SKM-1 (cell line): ENCODE measurements at regions not wholly inside any gene's neighbourhood (a gene's known extent, or its start where the extent isn't known, plus 50 kb on each side); places are given as distances from the start of the nearest gene placed in this dataset.

Source experiments
- DNase-seq: peaks from one replicate; lab custom pipeline; 2025; ENCODE audit not compliant: unreplicated experiment; lab: John Stamatoyannopoulos, UW

DNA sequence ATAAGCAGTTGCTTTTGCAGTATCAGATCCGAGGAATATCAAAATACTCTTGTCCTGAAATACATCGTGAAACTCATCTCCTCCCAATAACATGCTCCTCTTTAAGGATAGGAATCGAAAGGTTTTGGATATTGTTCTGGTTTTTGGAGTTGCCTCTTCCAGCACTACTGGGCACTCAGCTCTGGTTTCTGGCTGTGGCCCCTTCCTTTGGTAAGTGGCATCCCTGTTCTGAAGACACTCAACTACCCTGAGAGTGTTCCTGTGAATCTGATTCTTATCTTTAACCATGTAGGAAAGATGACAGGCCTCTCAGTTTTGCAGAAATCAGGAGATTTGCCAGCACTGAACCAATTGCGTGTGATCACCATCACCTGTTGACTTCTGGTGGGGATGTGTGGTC is 327.5 kb upstream of the TBL1XR1 start:
- no peak for DNase-seq

DNA sequence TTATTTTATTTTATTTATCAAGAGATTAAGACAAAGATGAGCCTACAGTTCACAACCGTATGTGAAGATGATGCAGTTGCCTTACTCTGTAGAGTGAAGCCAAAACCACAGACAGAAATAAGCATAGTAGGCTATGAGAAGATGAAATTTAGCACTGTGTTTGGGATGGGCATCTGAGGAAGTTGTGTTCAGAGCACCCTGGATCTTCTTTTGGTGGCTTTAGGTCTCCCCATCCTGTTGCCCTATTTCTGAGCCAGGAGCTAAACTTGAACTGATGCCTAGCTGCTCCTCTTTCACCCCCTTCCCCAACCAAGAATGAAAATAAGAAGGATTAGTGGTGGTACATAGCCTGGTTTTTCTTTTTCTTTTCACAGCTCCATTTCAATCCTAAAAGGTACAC is 328.1 kb upstream of the TBL1XR1 start:
- no peak for DNase-seq

GRCh38 chr3:177525987-177526712 is 328.9 kb upstream of the TBL1XR1 start:
- peak; percentile 38 for DNase-seq

DNA sequence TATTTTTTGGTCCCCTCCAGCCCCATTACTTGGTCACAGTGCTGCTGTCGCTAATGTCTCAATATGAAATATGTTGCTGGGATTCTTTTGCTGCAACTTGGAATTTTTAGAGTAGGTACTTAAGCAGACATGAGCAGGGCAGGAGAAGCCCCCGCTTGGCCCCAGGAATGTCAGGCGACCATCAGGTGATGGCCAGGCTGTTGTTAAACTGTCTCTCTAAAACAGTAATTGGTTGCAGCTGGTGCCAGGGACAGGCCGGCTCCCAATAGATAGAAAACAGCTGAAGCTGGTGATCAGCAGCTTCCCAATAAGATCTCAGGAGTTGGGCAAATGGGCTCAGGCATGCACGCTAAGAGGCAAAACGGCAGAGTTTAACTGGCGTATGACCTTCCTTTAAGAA is 329.9 kb upstream of the TBL1XR1 start:
- DNase-seq: no peak

DNA sequence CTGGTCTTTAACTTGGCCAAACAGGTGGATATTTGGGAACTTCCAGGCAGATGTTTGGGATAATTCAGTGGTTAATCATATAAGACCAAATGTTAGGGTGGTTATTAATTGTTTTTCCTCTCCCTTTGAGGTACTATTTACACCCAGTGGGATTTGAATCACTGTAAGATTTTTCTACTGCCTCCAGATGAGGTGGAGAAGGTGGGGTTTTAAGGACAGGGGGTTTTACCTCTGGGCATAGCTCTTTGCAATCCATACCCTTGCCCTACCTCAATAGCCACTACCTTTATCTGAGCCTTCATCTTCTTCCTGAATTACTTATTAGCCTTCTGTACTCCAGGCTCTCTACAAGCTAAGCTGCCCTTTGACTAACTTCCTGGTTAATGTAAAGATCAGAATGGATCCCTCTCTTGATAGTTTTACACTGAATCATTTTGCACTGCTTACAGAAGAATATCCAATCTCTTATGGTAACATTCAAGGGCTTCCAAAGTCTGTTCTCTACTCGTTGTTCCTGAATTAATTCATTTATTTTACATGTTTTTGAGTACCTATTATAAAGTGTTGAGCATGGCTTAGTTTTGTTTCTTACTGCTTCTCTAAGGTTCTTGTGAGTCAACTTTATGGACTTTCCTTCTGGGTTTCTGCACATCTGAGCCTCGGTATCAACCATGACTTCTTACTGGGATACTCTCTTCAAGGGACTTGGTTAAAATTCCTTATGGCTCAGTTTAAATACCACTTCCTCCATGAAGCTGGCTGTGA is 331.2 kb upstream of the TBL1XR1 start:
- no peak for DNase-seq

- no peak for DNase-seq
These were observed 331.8 kb upstream of the TBL1XR1 start for GRCh38 chr3:177529071-177529550.

DNA sequence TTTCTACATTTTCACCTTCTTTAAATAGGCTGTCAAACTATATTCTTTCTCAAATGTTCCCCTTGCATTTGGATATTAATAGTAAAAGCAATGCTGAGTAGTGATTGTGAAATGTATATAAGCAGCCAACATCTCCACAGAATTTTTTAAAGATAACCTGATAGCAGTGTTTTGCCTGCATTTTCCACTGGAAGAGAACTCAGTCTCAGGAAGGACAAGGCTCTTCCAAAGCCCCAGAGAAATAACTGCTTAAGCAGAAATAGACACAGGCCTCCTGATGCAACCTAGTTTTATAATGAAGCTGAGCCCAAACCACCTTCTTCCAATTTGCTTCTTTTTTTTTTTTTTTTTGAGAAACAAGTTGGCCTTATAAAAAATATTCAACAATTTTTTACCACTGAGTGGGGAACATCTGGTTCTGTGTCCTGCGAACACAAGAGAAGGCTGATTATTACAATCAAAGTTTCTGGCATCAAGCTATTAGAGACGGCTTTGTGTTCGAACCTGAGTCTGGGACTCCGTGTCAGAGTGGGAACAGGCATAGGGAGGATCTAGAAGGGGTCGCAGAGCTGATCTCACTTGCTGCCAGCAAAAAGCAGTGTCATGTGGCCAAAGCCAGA is 332.5 kb upstream of the TBL1XR1 start:
- DNase-seq: no peak

DNA sequence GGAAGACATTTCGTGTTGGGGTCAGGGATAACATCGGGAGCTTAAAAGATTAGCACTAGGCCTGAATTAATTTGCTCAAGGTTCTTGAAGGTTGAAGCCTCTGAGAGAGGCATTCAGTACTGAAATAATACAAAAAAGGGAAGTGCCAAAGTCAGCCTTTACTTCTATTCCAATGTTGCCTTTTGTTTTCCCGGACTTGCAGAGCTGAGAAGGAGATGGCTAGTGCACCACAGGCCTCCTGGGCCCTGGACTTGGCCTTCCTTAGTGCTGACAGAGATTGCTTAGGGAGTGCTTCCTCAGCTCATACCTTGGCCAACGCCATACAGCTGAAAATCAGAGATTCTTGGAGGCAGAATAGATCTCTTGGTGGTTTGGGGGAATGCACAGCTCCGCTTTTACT is 333.6 kb upstream of the TBL1XR1 start:
- DNase-seq: no peak

GRCh38 chr3:177536873-177537272 is 339.6 kb upstream of the TBL1XR1 start:
- no peak for DNase-seq

- DNase-seq: no peak
These were observed 340.3 kb upstream of the TBL1XR1 start for GRCh38 chr3:177537612-177538011.

DNA sequence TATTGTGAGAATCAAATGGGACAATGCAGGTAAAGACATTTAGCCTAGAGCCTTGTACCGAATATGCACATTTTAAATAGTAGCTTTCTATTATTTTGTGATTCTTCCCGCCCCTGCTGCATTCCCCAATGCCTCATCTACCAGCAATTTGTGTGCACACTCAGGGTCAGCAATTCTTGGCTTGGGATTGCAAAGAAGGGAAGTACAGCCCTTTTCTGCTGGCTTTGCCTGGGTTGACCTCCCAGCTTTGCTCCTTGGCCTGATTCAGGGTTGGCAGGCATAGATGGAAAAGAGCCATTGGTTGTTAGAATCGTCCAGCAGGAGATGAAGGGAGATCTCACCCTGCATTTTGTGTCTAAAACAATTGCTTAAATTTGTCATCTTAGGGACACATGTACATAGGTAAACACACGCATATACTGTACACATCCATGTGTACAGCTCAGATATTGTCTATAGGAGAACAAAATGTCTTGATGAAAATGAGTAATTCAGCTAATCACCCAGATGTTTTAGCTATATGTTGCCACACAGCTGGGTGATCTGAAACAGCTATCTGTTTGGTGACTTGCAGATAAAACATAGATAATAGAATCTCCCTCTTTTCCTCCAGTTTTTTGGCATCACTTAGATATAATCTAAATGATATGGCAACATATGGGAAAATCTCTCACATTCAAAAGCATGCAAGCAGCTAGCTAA is 340.9 kb upstream of the TBL1XR1 start:
- DNase-seq: no peak

DNA sequence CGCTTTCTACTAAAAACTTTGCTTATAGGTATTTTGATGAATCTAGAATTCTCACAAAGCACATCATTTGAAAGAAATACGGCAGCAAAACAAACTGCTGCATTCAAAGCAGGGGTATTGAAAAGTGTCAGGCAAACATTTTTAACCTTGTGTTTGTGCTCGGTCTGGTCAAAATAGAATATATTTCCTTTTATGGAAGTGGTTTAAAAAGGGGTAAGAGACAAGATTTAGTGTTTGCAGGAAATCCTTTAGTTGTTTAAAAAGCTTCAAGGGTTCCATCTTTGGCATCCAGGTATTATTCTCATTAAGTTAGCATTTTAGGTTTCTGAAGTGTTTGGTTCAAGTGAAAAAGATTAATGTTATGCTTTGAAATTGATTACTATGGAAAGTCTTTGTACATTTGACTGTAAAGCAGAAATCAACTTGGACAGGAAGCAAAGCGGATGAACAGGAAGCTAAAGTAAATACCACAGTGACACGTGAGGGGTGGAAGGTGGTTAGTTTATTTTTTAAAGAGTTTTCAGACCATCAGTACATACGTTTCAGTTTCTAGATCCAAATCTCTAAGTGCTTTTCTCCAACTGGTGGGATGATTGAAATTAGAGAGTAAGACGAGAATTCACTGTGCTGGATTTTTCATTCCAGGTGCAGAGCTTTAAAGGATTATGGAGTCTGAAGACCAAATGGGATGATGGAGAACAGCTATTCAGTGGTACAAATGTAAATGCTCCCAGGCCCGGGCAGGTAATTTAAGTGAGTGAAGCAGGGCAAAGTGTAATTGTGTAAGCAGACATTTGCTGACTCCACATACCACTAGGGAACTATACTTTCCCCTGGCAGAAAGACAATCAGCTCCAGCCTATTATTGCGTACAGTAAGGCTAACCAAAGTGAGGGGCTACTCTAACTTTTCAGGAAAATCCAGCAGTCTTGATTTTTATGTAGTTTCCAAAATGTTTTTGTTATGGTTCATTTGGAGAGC is 341.8 kb upstream of the TBL1XR1 start:
- DNase-seq: no peak

- DNase-seq: no peak
These were observed 344.3 kb upstream of the TBL1XR1 start for GRCh38 chr3:177541541-177541940.

GRCh38 chr3:177545964-177546363 is 348.7 kb upstream of the TBL1XR1 start:
- DNase-seq: no peak

DNA sequence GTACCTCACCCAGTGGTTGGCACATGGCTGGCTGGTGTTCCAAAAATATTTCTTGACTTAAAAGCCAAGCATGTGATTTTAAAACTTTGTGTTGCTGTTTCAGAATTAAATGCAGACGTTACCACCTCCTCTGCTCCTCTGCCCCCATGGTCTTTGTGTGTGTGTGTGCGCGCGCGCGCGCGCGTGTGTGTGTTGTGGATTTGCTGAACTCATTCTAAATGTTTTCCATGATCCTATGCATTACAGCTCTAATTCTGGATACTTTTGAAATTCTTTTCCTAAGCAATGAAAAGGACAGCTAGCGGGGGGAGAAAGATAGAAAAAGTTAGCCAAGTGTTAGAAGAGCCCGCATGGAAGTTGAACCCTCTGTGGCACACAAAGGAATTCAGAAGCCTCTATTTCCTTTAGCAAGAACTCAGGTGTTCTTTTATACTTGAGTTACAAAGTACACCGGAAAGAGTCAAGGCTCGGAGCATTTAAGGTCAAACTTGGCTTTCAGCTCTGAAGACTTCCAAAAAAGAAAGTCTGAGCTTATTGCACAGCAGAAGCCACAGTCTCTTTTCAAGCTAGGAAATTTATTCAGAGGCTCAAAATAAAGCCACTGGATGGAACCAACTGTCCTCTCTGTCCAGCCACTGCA is 350.5 kb upstream of the TBL1XR1 start:
- DNase-seq: no peak

GRCh38 chr3:177550667-177551066 is 353.4 kb upstream of the TBL1XR1 start:
- DNase-seq: no peak

GRCh38 chr3:177551431-177551836 is 354.2 kb upstream of the TBL1XR1 start:
- no peak for DNase-seq

DNA sequence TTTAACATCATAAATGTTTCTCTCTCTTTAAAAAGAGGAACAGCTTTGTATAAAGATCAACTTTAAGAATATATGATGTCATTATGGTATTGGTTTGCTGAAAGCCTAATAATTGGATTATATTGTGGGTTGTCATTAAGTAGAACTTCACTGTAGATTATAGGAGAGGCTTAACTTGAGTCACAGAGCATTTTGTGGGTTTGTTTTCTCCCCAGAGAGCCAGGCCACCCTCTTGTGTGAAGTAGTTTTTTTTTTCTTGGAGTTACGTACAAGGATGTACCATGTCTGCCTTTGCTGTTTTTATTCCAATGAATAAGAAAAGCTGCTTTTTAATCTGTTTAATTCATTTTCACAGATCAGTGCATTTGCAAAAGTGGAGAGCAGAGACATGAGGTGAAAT is 354.8 kb upstream of the TBL1XR1 start:
- DNase-seq: no peak

DNA sequence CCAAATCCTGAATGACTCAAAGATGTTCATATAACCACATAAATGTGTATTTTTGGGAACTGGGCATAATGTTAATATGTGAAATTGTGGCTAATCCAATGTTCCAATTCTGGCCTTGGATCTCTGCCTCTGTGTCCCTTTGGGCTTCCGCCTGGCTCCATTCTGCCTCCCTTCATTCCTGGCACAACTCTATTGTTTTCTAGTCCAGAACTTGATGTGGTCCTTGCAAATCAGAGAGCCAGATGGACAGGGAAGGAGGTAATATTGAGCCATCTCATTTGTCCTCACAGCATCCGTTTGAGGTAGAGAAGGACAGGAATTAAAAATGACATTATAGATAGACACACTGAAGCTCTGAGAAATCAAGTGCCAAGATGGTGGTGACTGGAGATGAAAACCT is 355.7 kb upstream of the TBL1XR1 start:
- DNase-seq: no peak

DNA sequence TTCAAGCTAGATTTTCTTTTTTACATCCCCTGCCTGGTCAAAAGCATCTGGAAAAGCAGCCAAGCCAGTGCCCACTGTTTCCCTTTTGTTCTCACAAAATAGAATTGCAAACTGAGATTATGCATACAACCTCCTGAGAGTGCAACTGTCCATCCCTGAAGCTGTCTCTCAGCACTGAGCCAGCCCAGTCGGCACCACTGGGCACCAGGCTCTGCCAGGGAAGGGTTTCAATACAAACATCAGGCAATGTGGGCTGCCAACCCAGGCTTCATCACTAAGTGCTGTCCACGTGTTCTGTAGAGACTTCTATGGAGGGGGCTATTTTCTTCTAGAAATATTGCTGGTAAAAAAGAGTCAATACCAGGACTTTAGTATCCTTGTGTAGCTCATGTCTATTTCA is 356.3 kb upstream of the TBL1XR1 start:
- no peak for DNase-seq
